ENCODE measurements at regions not wholly inside any gene's neighbourhood (a gene's known extent, or its start where the extent isn't known, plus 50 kb on each side); places are given as distances from the start of the nearest gene placed in this dataset.
"Not testable (repeated sequence)": the region's sequence is repeated elsewhere in the genome, so short reads cannot be mapped to it uniquely, and the experiment has no call there.

GRCh38 chr2:21841341-21841740 is 717.6 kb downstream of the TDRD15 start:
- Histone ChIP-seq H3K79me2 (ENCODE audit: control insufficient read depth, low read length) (no peaks in the 10 kb centered on the region), H3K27me3 (ENCODE audit: control insufficient read depth, low read length) (no peaks in the 10 kb centered on the region), H3K9me3 (ENCODE audit: control insufficient read depth, insufficient read depth, low read length) (no peaks in the 10 kb centered on the region), H3K4me3 (ENCODE audit: low read length) (no peak overlapping the region), H3K36me3 (ENCODE audit: control insufficient read depth, low read length) (no peaks in the 10 kb centered on the region), H4K20me1 (ENCODE audit: control insufficient read depth, insufficient read depth, low read depth, low read length) (no peaks in the 10 kb centered on the region), H3K4me1 (ENCODE audit: control insufficient read depth, low read length) (no peaks in the 10 kb centered on the region), H3K4me2 (ENCODE audit: low read length) (no peak overlapping the region), H3K27ac (ENCODE audit: low read depth, low read length) (no peak overlapping the region), H3K9me2 (replicated peaks; ENCODE audit: control insufficient read depth, low read length) (no peaks in the 10 kb centered on the region), H3F3A (ENCODE audit: control insufficient read depth, insufficient read depth) (no peaks in the 10 kb centered on the region)
- no peak for TF ChIP-seq EZH2phosphoT487 (IDR thresholded peaks at IDR 0.05; ENCODE audit: borderline replicate concordance, low read length)
- TF ChIP-seq CTCF (IDR thresholded peaks at IDR 0.05; ENCODE audit: low read depth, low read length, poor library complexity, severe bottlenecking): no peak

GRCh38 chr2:21850367-21850766 is 726.6 kb downstream of the TDRD15 start:
- H3F3A ChIP-seq (ENCODE audit: control insufficient read depth, insufficient read depth); H3K4me3 ChIP-seq (ENCODE audit: low read length); H3K79me2 ChIP-seq (ENCODE audit: control insufficient read depth, low read length); H3K4me2 ChIP-seq (ENCODE audit: low read length); H3K4me1 ChIP-seq (ENCODE audit: control insufficient read depth, low read length); H3K27me3 ChIP-seq (ENCODE audit: control insufficient read depth, low read length); H3K9me3 ChIP-seq (ENCODE audit: control insufficient read depth, insufficient read depth, low read length); H4K20me1 ChIP-seq (ENCODE audit: control insufficient read depth, insufficient read depth, low read depth, low read length); H3K36me3 ChIP-seq (ENCODE audit: control insufficient read depth, low read length); H3K27ac ChIP-seq (ENCODE audit: low read depth, low read length); H3K9me2 ChIP-seq (replicated peaks; ENCODE audit: control insufficient read depth, low read length): not testable (repeated sequence)

GRCh38 chr2:21854938-21855337 is 731.2 kb downstream of the TDRD15 start:
- Histone ChIP-seq H3K36me3 (ENCODE audit: control insufficient read depth, low read length) (no peaks in the 10 kb centered on the region), H4K20me1 (ENCODE audit: control insufficient read depth, insufficient read depth, low read depth, low read length) (no peaks in the 10 kb centered on the region), H3K4me1 (ENCODE audit: control insufficient read depth, low read length) (no peaks in the 10 kb centered on the region), H3K79me2 (ENCODE audit: control insufficient read depth, low read length) (no peaks in the 10 kb centered on the region), H3K9me2 (replicated peaks; ENCODE audit: control insufficient read depth, low read length) (no peaks in the 10 kb centered on the region), H3K27ac (ENCODE audit: low read depth, low read length) (no peak overlapping the region), H3K27me3 (ENCODE audit: control insufficient read depth, low read length) (no peaks in the 10 kb centered on the region), H3K4me2 (ENCODE audit: low read length) (no peak overlapping the region), H3K4me3 (ENCODE audit: low read length) (no peak overlapping the region), H3K9me3 (ENCODE audit: control insufficient read depth, insufficient read depth, low read length) (no peaks in the 10 kb centered on the region; the same call in 1 of the 2 replicates), H3F3A (ENCODE audit: control insufficient read depth, insufficient read depth) (no peaks in the 10 kb centered on the region)
- TF ChIP-seq EZH2phosphoT487 (IDR thresholded peaks at IDR 0.05; ENCODE audit: borderline replicate concordance, low read length) (no peak), CTCF (IDR thresholded peaks at IDR 0.05; ENCODE audit: low read depth, low read length, poor library complexity, severe bottlenecking) (no peak)

GRCh38 chr2:21856708-21857107 is 732.9 kb downstream of the TDRD15 start:
- Histone ChIP-seq H3K9me2 (replicated peaks; ENCODE audit: control insufficient read depth, low read length) (no peaks in the 10 kb centered on the region), H3K27ac (ENCODE audit: low read depth, low read length) (no peak overlapping the region), H3K36me3 (ENCODE audit: control insufficient read depth, low read length) (no peaks in the 10 kb centered on the region), H3K27me3 (ENCODE audit: control insufficient read depth, low read length) (no peaks in the 10 kb centered on the region), H3K4me3 (ENCODE audit: low read length) (no peak overlapping the region), H3F3A (ENCODE audit: control insufficient read depth, insufficient read depth) (no peaks in the 10 kb centered on the region), H4K20me1 (ENCODE audit: control insufficient read depth, insufficient read depth, low read depth, low read length) (no peaks in the 10 kb centered on the region), H3K4me2 (ENCODE audit: low read length) (no peak overlapping the region), H3K9me3 (ENCODE audit: control insufficient read depth, insufficient read depth, low read length) (no peaks in the 10 kb centered on the region; the same call in 1 of the 2 replicates), H3K4me1 (ENCODE audit: control insufficient read depth, low read length) (no peaks in the 10 kb centered on the region), H3K79me2 (ENCODE audit: control insufficient read depth, low read length) (no peaks in the 10 kb centered on the region)
- TF ChIP-seq CTCF (IDR thresholded peaks at IDR 0.05; ENCODE audit: low read depth, low read length, poor library complexity, severe bottlenecking) (no peak), EZH2phosphoT487 (IDR thresholded peaks at IDR 0.05; ENCODE audit: borderline replicate concordance, low read length) (no peak)
